ENCODE measurements at regions not wholly inside any gene's neighbourhood (a gene's known extent, or its start where the extent isn't known, plus 50 kb on each side); places are given as distances from the start of the nearest gene placed in this dataset.
"Not testable (repeated sequence)": the region's sequence is repeated elsewhere in the genome, so short reads cannot be mapped to it uniquely, and the experiment has no call there.

DNA sequence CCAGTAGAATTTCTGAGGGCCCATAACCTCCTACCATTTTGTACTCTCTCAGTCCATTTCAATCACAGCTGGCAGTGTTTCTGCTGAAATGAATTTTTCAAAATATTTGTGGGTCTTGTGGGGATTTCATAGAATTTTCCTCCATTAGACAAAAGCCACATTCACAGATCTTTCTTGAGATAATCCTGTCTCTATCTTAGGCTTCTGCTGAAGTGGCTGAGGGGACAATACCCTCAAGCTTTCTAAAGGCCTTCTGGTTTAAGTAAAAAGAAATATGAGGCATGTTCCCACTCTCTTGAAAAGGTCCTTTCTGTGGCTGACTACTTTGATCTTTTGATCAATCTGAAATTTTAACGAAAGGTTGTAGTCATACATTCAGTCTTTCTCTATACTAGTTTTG lies 1930.0 kb upstream of the AGA start:
- H3K4me2 ChIP-seq (ENCODE audit: low read depth, low read length) = no peak overlapping the region
- no peak overlapping the region for H3K9ac ChIP-seq (ENCODE audit: low read length)
- TF ChIP-seq, protein P1, sequence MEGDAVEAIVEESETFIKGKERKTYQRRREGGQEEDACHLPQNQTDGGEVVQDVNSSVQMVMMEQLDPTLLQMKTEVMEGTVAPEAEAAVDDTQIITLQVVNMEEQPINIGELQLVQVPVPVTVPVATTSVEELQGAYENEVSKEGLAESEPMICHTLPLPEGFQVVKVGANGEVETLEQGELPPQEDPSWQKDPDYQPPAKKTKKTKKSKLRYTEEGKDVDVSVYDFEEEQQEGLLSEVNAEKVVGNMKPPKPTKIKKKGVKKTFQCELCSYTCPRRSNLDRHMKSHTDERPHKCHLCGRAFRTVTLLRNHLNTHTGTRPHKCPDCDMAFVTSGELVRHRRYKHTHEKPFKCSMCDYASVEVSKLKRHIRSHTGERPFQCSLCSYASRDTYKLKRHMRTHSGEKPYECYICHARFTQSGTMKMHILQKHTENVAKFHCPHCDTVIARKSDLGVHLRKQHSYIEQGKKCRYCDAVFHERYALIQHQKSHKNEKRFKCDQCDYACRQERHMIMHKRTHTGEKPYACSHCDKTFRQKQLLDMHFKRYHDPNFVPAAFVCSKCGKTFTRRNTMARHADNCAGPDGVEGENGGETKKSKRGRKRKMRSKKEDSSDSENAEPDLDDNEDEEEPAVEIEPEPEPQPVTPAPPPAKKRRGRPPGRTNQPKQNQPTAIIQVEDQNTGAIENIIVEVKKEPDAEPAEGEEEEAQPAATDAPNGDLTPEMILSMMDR (IDR thresholded peaks at IDR 0.05; ENCODE audit: low read length) = no peak
- no peak for DNase-seq
- H2AFZ ChIP-seq (ENCODE audit: low read length) = no peak overlapping the region
- no peaks in the 10 kb centered on the region for H3K9me2 ChIP-seq (replicated peaks; ENCODE audit: insufficient read depth, low read length)
- H3K27me3 ChIP-seq (replicated peaks; ENCODE audit: insufficient read depth, low read length) = no peaks in the 10 kb centered on the region
- H3K4me3 ChIP-seq (ENCODE audit: low read length) = no peak overlapping the region
- no peaks in the 10 kb centered on the region for H3K79me2 ChIP-seq (ENCODE audit: low read length)
- no peaks in the 10 kb centered on the region for H3K9me3 ChIP-seq (replicated peaks; ENCODE audit: insufficient read depth, low read length)
- no peaks in the 10 kb centered on the region for H3K36me3 ChIP-seq (replicated peaks; ENCODE audit: insufficient read depth, low read length)
- H3K4me1 ChIP-seq (ENCODE audit: low read length) = no peaks in the 10 kb centered on the region
- H3K27ac ChIP-seq (ENCODE audit: low read length) = no peak overlapping the region
- no peaks in the 10 kb centered on the region for H4K20me1 ChIP-seq (ENCODE audit: insufficient read depth, low read length)
- H3F3A ChIP-seq (ENCODE audit: insufficient read depth, low read length) = no peaks in the 10 kb centered on the region

DNA sequence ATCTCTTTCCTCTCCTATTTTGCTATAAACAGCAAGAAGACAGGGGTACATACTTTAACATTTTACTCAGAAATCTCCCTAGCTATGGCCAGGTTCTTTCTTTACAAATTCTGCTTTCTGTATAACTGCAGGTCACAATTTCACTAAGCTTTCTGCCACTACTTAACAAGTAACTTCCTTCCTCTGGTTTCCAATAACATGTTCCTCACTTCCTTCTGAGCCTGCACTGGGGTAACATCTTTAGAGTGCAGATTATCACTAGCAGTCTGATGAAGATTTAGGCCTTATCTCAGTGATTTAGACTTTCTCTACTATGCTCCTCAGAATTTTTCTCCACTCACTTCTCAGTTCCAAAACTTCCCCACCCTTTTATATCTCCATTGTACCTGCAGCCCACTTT lies 1930.5 kb upstream of the AGA start:
- H2AFZ ChIP-seq (ENCODE audit: low read length) = no peak overlapping the region
- no peaks in the 10 kb centered on the region for H3K9me2 ChIP-seq (replicated peaks; ENCODE audit: insufficient read depth, low read length)
- H3K9ac ChIP-seq (ENCODE audit: low read length) = no peak overlapping the region
- no peaks in the 10 kb centered on the region for H3K27me3 ChIP-seq (replicated peaks; ENCODE audit: insufficient read depth, low read length)
- no peak overlapping the region for H3K4me2 ChIP-seq (ENCODE audit: low read depth, low read length)
- H4K20me1 ChIP-seq (ENCODE audit: insufficient read depth, low read length) = no peaks in the 10 kb centered on the region
- no peaks in the 10 kb centered on the region for H3K36me3 ChIP-seq (replicated peaks; ENCODE audit: insufficient read depth, low read length)
- H3F3A ChIP-seq (ENCODE audit: insufficient read depth, low read length) = no peaks in the 10 kb centered on the region
- DNase-seq = no peak
- H3K27ac ChIP-seq (ENCODE audit: low read length) = no peak overlapping the region
- TF ChIP-seq EZH2phosphoT487 (IDR thresholded peaks at IDR 0.05; ENCODE audit: low read length) (no peak), EZH2 (optimal IDR thresholded peaks at IDR 0.05; ENCODE audit: low read depth, low read length) (no peak)
- TF ChIP-seq, protein P1 (IDR thresholded peaks at IDR 0.05; ENCODE audit: low read length) = no peak
- H3K79me2 ChIP-seq (ENCODE audit: low read length) = no peaks in the 10 kb centered on the region
- H3K4me3 ChIP-seq (ENCODE audit: low read length) = no peak overlapping the region
- no peaks in the 10 kb centered on the region for H3K9me3 ChIP-seq (replicated peaks; ENCODE audit: insufficient read depth, low read length)
- H3K4me1 ChIP-seq (ENCODE audit: low read length) = no peaks in the 10 kb centered on the region

DNA sequence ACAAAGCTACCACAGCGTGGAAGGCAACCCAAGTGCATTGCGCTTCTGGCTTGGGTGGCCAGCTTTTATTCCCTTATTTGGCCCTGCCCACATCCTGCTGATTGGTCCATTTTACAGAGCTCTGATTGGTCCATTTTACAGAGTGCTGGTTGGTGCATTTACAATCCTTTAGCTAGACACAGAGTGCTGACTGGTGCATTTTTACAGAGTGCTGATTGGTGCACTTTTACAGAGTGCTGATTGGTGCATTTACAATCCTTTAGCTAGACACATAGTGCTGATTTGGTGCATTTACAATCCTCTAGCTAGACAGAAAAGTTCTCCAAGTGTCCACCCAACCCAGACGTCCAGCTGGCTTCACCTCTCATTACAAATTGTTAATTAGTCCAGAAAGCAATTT lies 1936.6 kb upstream of the AGA start:
- H3K4me3 ChIP-seq (ENCODE audit: low read length); H3K79me2 ChIP-seq (ENCODE audit: low read length); H3K4me2 ChIP-seq (ENCODE audit: low read depth, low read length); H4K20me1 ChIP-seq (ENCODE audit: insufficient read depth, low read length); H3K9ac ChIP-seq (ENCODE audit: low read length); H3K9me2 ChIP-seq (replicated peaks; ENCODE audit: insufficient read depth, low read length); H3K27me3 ChIP-seq (replicated peaks; ENCODE audit: insufficient read depth, low read length); DNase-seq; H3K27ac ChIP-seq (ENCODE audit: low read length); H3F3A ChIP-seq (ENCODE audit: insufficient read depth, low read length); H2AFZ ChIP-seq (ENCODE audit: low read length); H3K9me3 ChIP-seq (replicated peaks; ENCODE audit: insufficient read depth, low read length); H3K4me1 ChIP-seq (ENCODE audit: low read length); H3K36me3 ChIP-seq (replicated peaks; ENCODE audit: insufficient read depth, low read length): not testable (repeated sequence)

DNA sequence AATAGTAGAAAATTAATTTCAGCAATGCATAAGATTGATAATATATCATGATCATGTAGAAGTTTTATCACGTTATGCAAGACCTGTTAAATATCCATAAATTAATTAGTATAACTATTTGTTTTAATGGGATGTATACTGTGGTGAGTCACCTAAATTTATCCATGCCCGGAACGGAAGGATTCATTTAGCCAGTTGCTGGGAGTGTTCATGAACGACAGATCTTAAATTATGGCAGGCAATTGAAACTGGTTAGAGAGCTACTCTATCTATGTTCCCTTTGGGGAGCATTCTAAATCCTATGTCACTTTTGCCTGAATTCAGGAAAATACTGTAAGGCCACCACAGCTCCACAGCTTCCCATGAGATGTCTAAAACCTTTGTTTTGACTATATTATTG lies 1950.5 kb upstream of the AGA start:
- no peak overlapping the region for H3K4me3 ChIP-seq (ENCODE audit: low read length)
- no peaks in the 10 kb centered on the region for H3K9me3 ChIP-seq (replicated peaks; ENCODE audit: insufficient read depth, low read length)
- H3K27me3 ChIP-seq (replicated peaks; ENCODE audit: insufficient read depth, low read length) = no peaks in the 10 kb centered on the region
- H3K27ac ChIP-seq (ENCODE audit: low read length) = no peak overlapping the region
- no peaks in the 10 kb centered on the region for H3K9me2 ChIP-seq (replicated peaks; ENCODE audit: insufficient read depth, low read length)
- no peak overlapping the region for H3K9ac ChIP-seq (ENCODE audit: low read length)
- H4K20me1 ChIP-seq (ENCODE audit: insufficient read depth, low read length) = no peaks in the 10 kb centered on the region
- no peaks in the 10 kb centered on the region for H3F3A ChIP-seq (ENCODE audit: insufficient read depth, low read length)
- H3K36me3 ChIP-seq (replicated peaks; ENCODE audit: insufficient read depth, low read length) = no peaks in the 10 kb centered on the region
- TF ChIP-seq EZH2phosphoT487 (IDR thresholded peaks at IDR 0.05; ENCODE audit: low read length) (no peak), EZH2 (optimal IDR thresholded peaks at IDR 0.05; ENCODE audit: low read depth, low read length) (no peak)
- TF ChIP-seq, protein P1 (IDR thresholded peaks at IDR 0.05; ENCODE audit: low read length) = no peak
- H3K79me2 ChIP-seq (ENCODE audit: low read length) = no peaks in the 10 kb centered on the region
- H3K4me2 ChIP-seq (ENCODE audit: low read depth, low read length) = no peak overlapping the region
- no peak overlapping the region for H2AFZ ChIP-seq (ENCODE audit: low read length)
- no peaks in the 10 kb centered on the region for H3K4me1 ChIP-seq (ENCODE audit: low read length)
- DNase-seq = no peak

Measured in MM.1S (cell line).